Natural killer cell treated with Interleukin-12 subunit alpha and Interleukin-12 subunit beta and Interleukin-15 and Interleukin-18, amount 100 ng/mL, for 72 hours (primary cell): ENCODE measurements at regions not wholly inside any gene's neighbourhood (a gene's known extent, or its start where the extent isn't known, plus 50 kb on each side); places are given as distances from the start of the nearest gene placed in this dataset.

Experiments
- ATAC-seq, 2 donors: fragments of 150-1000 bp; cut with Tn5 transposase in 1 of 2; sonication (Bioruptor Pico), chemical (Tn5 transposase) in 1 of 2; 2 replicates each; pipeline ENCODE4 v1.10.0; 2021
- DNase-seq: peaks from one replicate; pipeline ENCODE4 v3.0.0; 2022; ENCODE audit warnings: low spot score
- H3K27ac Mint-ChIP-seq, 2 donors: 1 replicate in 1 of 2; 2 replicates in 1 of 2; pipeline ENCODE4 v1.8.0; 2022; ENCODE audit warnings: mixed read lengths in 2 of 2, mild to moderate bottlenecking in 1 of 2, moderate library complexity in 1 of 2
- H3K27me3 Mint-ChIP-seq, 2 donors: 1 replicate in 1 of 2; 2 replicates in 1 of 2; pipeline ENCODE4 v1.8.0; 2022; ENCODE audit warnings: mixed read lengths in 2 of 2
- H3K36me3 Mint-ChIP-seq: one replicate; pipeline ENCODE4 v1.8.0; 2022; ENCODE audit warnings: mixed read lengths
- H3K4me1 Mint-ChIP-seq, 2 donors: 1 replicate in 1 of 2; 2 replicates in 1 of 2; pipeline ENCODE4 v1.8.0; 2022; ENCODE audit warnings: low read depth in 2 of 2, mixed read lengths in 2 of 2, mild to moderate bottlenecking in 1 of 2
- H3K4me3 Mint-ChIP-seq: one replicate; pipeline ENCODE4 v1.8.0; 2022; ENCODE audit warnings: mixed read lengths
- H3K9me3 Mint-ChIP-seq: 2 replicates; pipeline ENCODE4 v1.8.0; 2022; ENCODE audit warnings: mixed read lengths

DNA sequence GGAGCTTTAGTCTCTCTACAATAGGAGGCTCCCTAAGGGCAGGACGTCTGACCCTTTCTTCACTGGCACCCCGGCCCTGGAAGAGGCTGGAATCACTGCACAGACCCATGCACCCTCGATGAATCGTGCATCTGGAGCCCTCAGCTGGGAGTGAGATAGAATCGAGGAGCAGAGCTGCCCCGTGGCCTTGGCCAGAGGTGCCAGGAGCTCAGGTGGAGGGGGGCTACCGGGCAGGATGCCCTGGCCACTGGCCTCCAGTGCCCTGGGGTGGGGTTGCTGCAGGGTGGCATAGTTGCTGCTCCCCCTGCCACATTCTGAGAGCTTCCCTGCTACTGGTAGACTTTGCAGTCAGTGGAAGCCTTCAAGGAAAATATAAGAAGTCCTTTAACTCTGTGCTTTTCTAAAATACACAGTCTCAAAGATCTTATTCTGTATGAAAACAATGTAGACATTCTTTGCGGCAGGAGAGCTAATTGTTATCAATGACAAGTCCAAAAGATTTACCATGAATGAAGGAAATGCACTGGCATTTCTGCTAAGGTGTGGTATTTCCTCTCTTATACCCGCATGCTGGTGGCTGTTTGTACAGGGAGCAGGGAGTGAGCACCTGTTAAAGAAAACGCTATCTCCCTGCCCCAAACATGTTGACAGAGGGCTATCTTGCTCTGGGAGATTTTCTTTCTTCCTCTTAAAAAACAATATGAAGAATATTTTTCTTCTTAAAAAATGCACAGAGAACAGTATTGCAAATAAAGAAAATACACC lies 122.8 kb downstream of the C6orf118 start:
- H3K27ac Mint-ChIP-seq, result no peak overlapping the region
- no peaks in the 10 kb centered on the region for H3K27me3 Mint-ChIP-seq
- no peak for DNase-seq
- H3K4me3 Mint-ChIP-seq, result no peak overlapping the region
- peak in 1 of 2 donors; percentile 11 for ATAC-seq
- H3K36me3 Mint-ChIP-seq, result peaks cover 7% of the 10 kb centered on the region
- H3K9me3 Mint-ChIP-seq, result peaks cover 19% of the 10 kb centered on the region
- H3K4me1 Mint-ChIP-seq, result no peaks in the 10 kb centered on the region

DNA sequence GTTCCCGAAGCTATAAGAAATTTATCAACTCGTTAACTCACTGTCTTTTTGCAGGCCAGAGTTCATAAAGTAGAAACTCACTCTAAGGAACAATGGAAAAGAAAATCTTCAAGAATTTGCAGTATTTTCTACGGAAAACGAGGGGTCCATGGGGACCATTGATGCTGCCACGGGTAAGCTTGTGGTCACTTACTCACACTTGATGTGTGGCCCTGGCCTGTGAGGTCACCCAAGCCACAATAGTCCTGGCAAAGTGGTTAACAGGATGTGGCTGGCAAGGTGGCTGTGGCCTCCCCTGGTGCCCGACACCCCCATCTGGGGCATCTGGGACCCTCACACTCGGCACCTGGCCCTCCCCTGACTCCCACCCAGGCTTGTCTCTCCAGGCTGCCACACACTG lies 123.4 kb downstream of the C6orf118 start:
- H3K4me3 Mint-ChIP-seq, result no peak overlapping the region
- H3K27me3 Mint-ChIP-seq, result no peaks in the 10 kb centered on the region
- H3K27ac Mint-ChIP-seq, result no peak overlapping the region
- H3K9me3 Mint-ChIP-seq, result peaks cover 16% of the 10 kb centered on the region
- H3K4me1 Mint-ChIP-seq, result no peaks in the 10 kb centered on the region
- peaks cover 7% of the 10 kb centered on the region for H3K36me3 Mint-ChIP-seq
- ATAC-seq, result no peak
- no peak for DNase-seq

DNA sequence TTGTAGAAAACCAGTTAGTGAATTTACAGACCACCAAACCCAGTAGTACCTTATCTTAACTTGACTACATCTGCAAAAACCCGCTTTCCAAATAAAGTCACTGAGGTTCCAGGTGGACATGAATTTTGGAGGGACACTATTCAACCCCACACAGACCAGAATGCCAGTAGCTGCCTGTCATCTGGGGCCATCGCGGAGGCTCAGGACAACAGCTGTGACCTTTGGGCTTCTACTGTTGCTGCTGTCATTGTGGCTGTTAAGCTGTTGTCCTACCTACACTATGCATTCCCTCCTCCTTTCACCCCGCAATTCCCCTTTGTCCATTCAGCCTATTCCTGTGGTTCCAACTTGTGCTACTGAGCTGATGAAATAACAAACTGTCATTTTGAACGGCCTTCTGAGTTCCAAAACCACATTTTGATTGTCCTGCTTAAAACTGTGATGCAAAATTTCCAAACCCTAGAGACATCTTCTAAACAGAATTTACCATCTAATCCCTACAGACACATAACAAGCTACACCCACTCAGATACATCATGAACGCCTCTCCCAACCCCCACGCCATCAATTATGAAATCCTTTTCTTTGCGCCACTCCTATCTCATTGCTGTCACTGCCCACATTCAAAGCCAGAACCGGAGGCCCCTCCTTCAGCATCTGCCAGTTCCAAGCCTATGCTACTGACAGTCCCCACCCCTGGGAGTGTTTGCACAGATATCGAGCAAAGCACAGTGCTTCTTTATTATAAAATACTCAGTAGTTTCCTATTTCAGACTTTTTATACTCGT lies 125.0 kb downstream of the C6orf118 start:
- Mint-ChIP-seq H3K4me3 (no peak overlapping the region), H3K27ac (no peak overlapping the region), H3K27me3 (no peaks in the 10 kb centered on the region), H3K4me1 (no peaks in the 10 kb centered on the region), H3K36me3 (peaks cover 7% of the 10 kb centered on the region), H3K9me3 (peaks cover 13% of the 10 kb centered on the region)
- DNase-seq (no peak), ATAC-seq (no peak)

- Mint-ChIP-seq H3K27me3 (no peaks in the 10 kb centered on the region), H3K27ac (no peak overlapping the region)
- ATAC-seq, result peak in 1 of 2 donors; percentile 24
These were observed 125.8 kb downstream of the C6orf118 start for GRCh38 chr6:165183496-165184140.

DNA sequence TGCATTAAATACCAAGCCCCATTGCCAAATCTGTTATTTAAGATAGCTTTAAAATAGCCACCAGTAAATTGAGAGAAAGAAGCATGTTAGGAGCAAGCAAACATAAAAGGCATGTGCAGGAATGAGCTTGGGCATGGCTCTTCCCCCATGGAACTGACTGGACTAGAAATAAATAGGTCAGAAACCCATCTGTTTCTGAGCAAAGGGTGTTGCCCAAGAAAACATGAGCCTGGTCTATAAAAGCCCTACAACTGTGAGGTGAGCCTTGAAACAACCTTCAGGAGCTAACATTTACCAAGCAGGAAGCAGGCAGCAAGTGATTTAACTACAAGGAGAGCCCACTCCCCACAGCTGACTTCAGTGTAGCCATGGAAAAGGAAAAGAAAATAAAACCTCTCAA lies 126.3 kb downstream of the C6orf118 start:
- no peak overlapping the region for H3K27ac Mint-ChIP-seq
- H3K27me3 Mint-ChIP-seq, result no peaks in the 10 kb centered on the region
- no peak overlapping the region for H3K4me3 Mint-ChIP-seq
- DNase-seq (no peak), ATAC-seq (no peak)
- peaks cover 14% of the 10 kb centered on the region for H3K9me3 Mint-ChIP-seq
- H3K36me3 Mint-ChIP-seq, result peaks cover 7% of the 10 kb centered on the region
- no peaks in the 10 kb centered on the region for H3K4me1 Mint-ChIP-seq

More at GRCh38 chr6:165183496-165184140, 125.8 kb downstream of the C6orf118 start:
- Mint-ChIP-seq H3K4me1 (no peaks in the 10 kb centered on the region), H3K4me3 (no peak overlapping the region), H3K9me3 (peaks cover 13% of the 10 kb centered on the region), H3K36me3 (peaks cover 7% of the 10 kb centered on the region)
- DNase-seq, result no peak

DNA sequence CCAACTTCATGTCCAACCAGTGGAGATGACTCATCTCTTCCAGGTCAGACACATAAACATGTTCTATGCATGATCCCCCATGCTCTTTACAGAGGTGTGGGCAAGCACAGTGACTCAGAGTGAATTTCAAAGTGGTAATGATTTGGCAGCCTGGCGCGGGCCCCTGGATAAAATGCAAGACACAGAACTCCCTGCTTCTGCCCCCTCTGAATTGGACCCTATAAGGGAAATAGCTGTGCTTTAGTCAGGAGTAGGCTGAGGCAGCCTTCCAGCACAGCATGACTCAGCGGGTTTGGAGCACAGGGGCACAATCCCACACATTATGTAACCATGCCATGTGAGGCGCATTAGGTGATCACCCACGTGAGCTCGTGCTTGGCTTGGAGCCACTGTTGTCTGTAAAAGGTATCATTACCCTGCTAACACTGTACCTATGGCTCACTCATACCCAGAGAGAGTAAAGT lies 127.4 kb downstream of the C6orf118 start:
- Mint-ChIP-seq H3K4me1 (no peaks in the 10 kb centered on the region), H3K27me3 (no peaks in the 10 kb centered on the region), H3K36me3 (peaks cover 7% of the 10 kb centered on the region), H3K4me3 (no peak overlapping the region), H3K9me3 (peaks cover 16% of the 10 kb centered on the region), H3K27ac (no peak overlapping the region)
- no peak for DNase-seq
- ATAC-seq, result no peak

GRCh38 chr6:165178056-165178455 lies 131.3 kb downstream of the C6orf118 start:
- no peak for ATAC-seq
- H3K9me3 Mint-ChIP-seq, result peaks cover 15% of the 10 kb centered on the region
- no peaks in the 10 kb centered on the region for H3K4me1 Mint-ChIP-seq
- no peaks in the 10 kb centered on the region for H3K27me3 Mint-ChIP-seq
- DNase-seq, result no peak
- H3K4me3 Mint-ChIP-seq, result no peak overlapping the region
- H3K27ac Mint-ChIP-seq, result no peak overlapping the region
- no peaks in the 10 kb centered on the region for H3K36me3 Mint-ChIP-seq

DNA sequence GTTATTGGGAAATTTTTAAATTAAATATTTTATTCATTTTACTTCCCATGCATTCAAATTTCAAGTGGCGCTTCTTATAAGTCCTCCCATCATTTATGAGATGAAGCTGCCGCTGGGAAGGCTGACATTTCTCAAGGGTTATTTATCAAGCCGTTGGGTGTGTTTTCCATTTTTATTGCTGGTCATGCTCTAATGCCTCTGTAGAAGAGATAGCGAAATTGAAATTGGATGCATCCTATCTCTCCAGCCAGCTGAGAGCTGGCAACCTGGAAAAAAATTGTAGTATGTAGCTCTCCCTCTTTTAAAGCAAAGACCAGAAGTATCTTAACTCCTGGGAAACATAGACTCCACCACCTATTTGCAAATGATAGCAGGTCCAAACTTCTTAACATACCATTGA lies 135.9 kb downstream of the C6orf118 start:
- peaks cover 6% of the 10 kb centered on the region for H3K36me3 Mint-ChIP-seq
- no peaks in the 10 kb centered on the region for H3K4me1 Mint-ChIP-seq
- H3K27me3 Mint-ChIP-seq, result no peaks in the 10 kb centered on the region
- no peak overlapping the region for H3K27ac Mint-ChIP-seq
- ATAC-seq (no peak), DNase-seq (no peak)
- H3K9me3 Mint-ChIP-seq, result peaks cover 19% of the 10 kb centered on the region
- no peak overlapping the region for H3K4me3 Mint-ChIP-seq

GRCh38 chr6:165167861-165168260 lies 141.5 kb downstream of the C6orf118 start:
- Mint-ChIP-seq H3K4me3 (no peak overlapping the region), H3K9me3 (peaks cover 20% of the 10 kb centered on the region), H3K27me3 (no peaks in the 10 kb centered on the region), H3K4me1 (no peaks in the 10 kb centered on the region), H3K27ac (no peak overlapping the region), H3K36me3 (peaks cover 6% of the 10 kb centered on the region)
- DNase-seq, result no peak
- no peak for ATAC-seq

GRCh38 chr6:165167311-165167710 lies 142.1 kb downstream of the C6orf118 start:
- H3K36me3 Mint-ChIP-seq, result peaks cover 6% of the 10 kb centered on the region
- ATAC-seq, result no peak
- no peak overlapping the region for H3K27ac Mint-ChIP-seq
- no peak overlapping the region for H3K4me3 Mint-ChIP-seq
- H3K4me1 Mint-ChIP-seq, result no peaks in the 10 kb centered on the region
- no peak for DNase-seq
- no peaks in the 10 kb centered on the region for H3K27me3 Mint-ChIP-seq
- H3K9me3 Mint-ChIP-seq, result peaks cover 20% of the 10 kb centered on the region

- H3K27me3 Mint-ChIP-seq, result no peaks in the 10 kb centered on the region
- DNase-seq (no peak), ATAC-seq (no peak)
- H3K27ac Mint-ChIP-seq, result no peak overlapping the region
- H3K36me3 Mint-ChIP-seq, result no peaks in the 10 kb centered on the region
- H3K4me1 Mint-ChIP-seq, result no peaks in the 10 kb centered on the region
- peaks cover 18% of the 10 kb centered on the region for H3K9me3 Mint-ChIP-seq
- H3K4me3 Mint-ChIP-seq, result no peak overlapping the region
These were observed 145.9 kb downstream of the C6orf118 start for GRCh38 chr6:165163519-165163918.

DNA sequence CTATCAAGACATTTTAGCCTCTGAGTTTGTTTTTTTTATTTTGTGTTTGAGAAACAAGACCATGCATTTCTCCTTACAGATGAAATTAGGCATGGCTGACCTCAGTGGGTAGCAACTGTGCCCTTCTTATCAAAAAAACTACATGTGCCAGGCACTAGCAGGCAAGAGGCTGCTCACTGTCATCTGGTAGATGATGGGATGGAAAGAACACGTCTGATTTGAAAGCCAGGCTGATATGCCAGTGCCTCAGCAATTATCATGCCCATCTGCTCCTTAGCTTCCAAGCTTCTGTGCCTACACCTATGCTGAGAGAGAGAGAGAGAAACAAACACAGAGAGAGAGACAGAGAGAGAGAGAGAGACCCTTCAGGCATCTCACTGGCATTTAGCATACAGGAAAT lies 149.9 kb downstream of the C6orf118 start:
- Mint-ChIP-seq H3K27ac (no peak overlapping the region), H3K27me3 (no peaks in the 10 kb centered on the region), H3K9me3 (peaks cover 10% of the 10 kb centered on the region), H3K4me3 (no peak overlapping the region), H3K36me3 (no peaks in the 10 kb centered on the region), H3K4me1 (no peaks in the 10 kb centered on the region)
- ATAC-seq (no peak), DNase-seq (no peak)

GRCh38 chr6:165146456-165146855 lies 162.9 kb downstream of the C6orf118 start:
- DNase-seq (no peak), ATAC-seq (no peak)
- Mint-ChIP-seq H3K27me3 (no peaks in the 10 kb centered on the region), H3K27ac (no peak overlapping the region), H3K4me1 (no peaks in the 10 kb centered on the region), H3K36me3 (no peaks in the 10 kb centered on the region), H3K4me3 (no peak overlapping the region), H3K9me3 (peaks cover 13% of the 10 kb centered on the region)

- no peak overlapping the region for H3K4me3 Mint-ChIP-seq
- peaks cover 32% of the 10 kb centered on the region for H3K9me3 Mint-ChIP-seq
- H3K36me3 Mint-ChIP-seq, result peaks cover 1% of the 10 kb centered on the region
- no peak for ATAC-seq
- no peak overlapping the region for H3K27ac Mint-ChIP-seq
- no peaks in the 10 kb centered on the region for H3K4me1 Mint-ChIP-seq
- no peaks in the 10 kb centered on the region for H3K27me3 Mint-ChIP-seq
- no peak for DNase-seq
These were observed 173.5 kb downstream of the C6orf118 start for GRCh38 chr6:165135889-165136288.
